Naive thymus-derived CD4-positive, alpha-beta T cell (primary cell): ENCODE measurements at regions not wholly inside any gene's neighbourhood (a gene's known extent, or its start where the extent isn't known, plus 50 kb on each side); places are given as distances from the start of the nearest gene placed in this dataset.

Experiments used
- ATAC-seq: fragments of 150-1000 bp; cut with Tn5 transposase; 2 replicates; pipeline ENCODE4 v1.10.0; 2021; ENCODE audit warnings: mild to moderate bottlenecking, moderate library complexity
- CTCF ChIA-PET: fragments of 350-600 bp; sonication (Branson Sonifier 250); formaldehyde crosslinking; loops from one replicate; lab custom pipeline; 2021; ENCODE audit warnings: antibody characterized with exemption; lab: Charles Lee
- POLR2A ChIA-PET: fragments of 350-600 bp; sonication (Branson Sonifier 250); formaldehyde crosslinking; loops from one replicate; lab custom pipeline; 2021; ENCODE audit warnings: antibody characterized with exemption, inconsistent platforms; lab: Charles Lee
- DNase-seq, 9 donors: peaks; one replicate each; pipeline versions ENCODE4 v3.0.0 to v3.0.0-alpha.2; 2020 to 2022; ENCODE audit warnings: mixed read lengths in 1 of 9
- H3K27ac ChIP-seq: one replicate; pipeline ENCODE4 v1.7.0; 2013; ENCODE audit warnings: mild to moderate bottlenecking, low read depth, low read length, moderate library complexity
- H3K27me3 ChIP-seq, 2 donors: one replicate each; pipeline ENCODE4 v1.7.0; 2013; ENCODE audit warnings: low read length in 2 of 2, mild to moderate bottlenecking in 2 of 2, moderate library complexity in 2 of 2; ENCODE audit not compliant: control insufficient read depth in 2 of 2, insufficient read depth in 2 of 2
- H3K36me3 ChIP-seq, 3 experiments: 1 replicate in 2 of 3; 2 replicates in 1 of 3; pipeline ENCODE4 v1.7.0; 2013; ENCODE audit warnings: low read length in 3 of 3, mild to moderate bottlenecking in 3 of 3, moderate library complexity in 1 of 3; ENCODE audit not compliant: insufficient read depth in 3 of 3, control insufficient read depth in 2 of 3
- H3K4me1 ChIP-seq, 2 donors: one replicate each; pipeline ENCODE4 v1.7.0; 2013; ENCODE audit warnings: low read length in 2 of 2, mild to moderate bottlenecking in 2 of 2, moderate library complexity in 1 of 2; ENCODE audit not compliant: control insufficient read depth in 2 of 2, insufficient read depth in 2 of 2
- H3K4me3 ChIP-seq: 2 replicates; pipeline ENCODE4 v1.7.0; 2013; ENCODE audit warnings: mild to moderate bottlenecking, low read length
- H3K9me3 ChIP-seq, 3 experiments: 1 replicate in 2 of 3; 2 replicates in 1 of 3; pipeline ENCODE4 v1.7.0; 2013; ENCODE audit warnings: low read length in 3 of 3; ENCODE audit not compliant: control insufficient read depth in 2 of 3
- H3K27ac Mint-ChIP-seq, 9 donors: one replicate each; pipeline ENCODE4 v1.8.0; 2020 to 2022; ENCODE audit warnings: mixed read lengths in 9 of 9, mild to moderate bottlenecking in 8 of 9, moderate library complexity in 5 of 9, inconsistent platforms in 2 of 9
- H3K27me3 Mint-ChIP-seq, 5 donors: one replicate each; pipeline ENCODE4 v1.8.0; 2021 to 2022; ENCODE audit warnings: mixed read lengths in 5 of 5, mild to moderate bottlenecking in 1 of 5
- H3K36me3 Mint-ChIP-seq, 5 donors: one replicate each; pipeline ENCODE4 v1.8.0; 2020 to 2022; ENCODE audit warnings: mixed read lengths in 5 of 5, mild to moderate bottlenecking in 3 of 5, inconsistent platforms in 1 of 5
- H3K4me1 Mint-ChIP-seq, 7 donors: one replicate each; pipeline ENCODE4 v1.8.0; 2020 to 2022; ENCODE audit warnings: mixed read lengths in 7 of 7, mild to moderate bottlenecking in 3 of 7, inconsistent platforms in 1 of 7
- H3K4me3 Mint-ChIP-seq, 10 donors: one replicate each; pipeline ENCODE4 v1.8.0; 2020 to 2022; ENCODE audit warnings: mild to moderate bottlenecking in 10 of 10, mixed read lengths in 10 of 10, moderate library complexity in 6 of 10, inconsistent platforms in 2 of 10
- H3K9me3 Mint-ChIP-seq, 11 donors: one replicate each; pipeline ENCODE4 v1.8.0; 2020 to 2022; ENCODE audit warnings: mixed read lengths in 11 of 11, mild to moderate bottlenecking in 4 of 11, inconsistent platforms in 1 of 11, moderate library complexity in 1 of 11
- intact Hi-C, 2 donors: fragments of 100-400 bp; cut with micrococcal nuclease; formaldehyde crosslinking; loops; one replicate each; pipeline ENCODE4 v1.15.1; 2023

DNA sequence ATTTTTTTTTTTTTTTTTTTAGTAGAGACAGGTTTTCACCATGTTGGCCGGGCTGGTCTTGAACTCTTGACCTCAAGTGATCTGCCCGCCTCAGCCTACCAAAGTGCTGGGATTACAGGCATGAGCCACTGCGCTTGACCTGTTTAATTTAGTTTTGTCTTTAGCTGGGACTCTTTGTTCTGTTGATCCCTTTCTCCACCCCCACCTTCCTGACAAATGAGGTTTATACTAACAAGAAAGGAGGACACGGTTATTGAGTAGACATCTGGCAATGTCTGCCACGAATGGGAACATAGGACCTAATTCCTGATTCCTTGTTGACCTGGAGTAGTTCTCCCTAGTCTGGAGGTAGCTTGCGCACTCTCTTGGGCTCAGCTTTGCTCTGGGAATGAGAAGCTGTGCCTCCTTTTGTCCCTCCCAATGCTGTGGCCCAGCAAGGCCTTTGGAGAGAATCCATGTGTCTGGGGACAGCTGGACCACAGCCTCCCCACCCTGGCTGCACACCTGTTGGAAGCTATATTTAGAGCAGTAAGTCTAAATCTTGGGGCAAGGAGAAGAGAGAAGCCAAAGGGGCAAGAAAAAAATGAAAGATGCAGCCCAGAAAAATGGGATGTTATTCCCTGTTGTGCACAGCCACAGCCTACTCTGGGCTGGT is 53.2 kb upstream of the ADPGK start:
- Histone ChIP-seq H3K4me3 (no peak overlapping the region), H3K9me3 (no peaks in the 10 kb centered on the region), H3K27ac (no peak overlapping the region), H3K4me1 (no peaks in the 10 kb centered on the region), H3K36me3 (no peaks in the 10 kb centered on the region), H3K27me3 (no peaks in the 10 kb centered on the region)
- ChIA-PET POLR2A (no interaction called here), CTCF (no interaction called here)
- Mint-ChIP-seq H3K9me3 (no peaks in the 10 kb centered on the region), H3K36me3 (no peaks in the 10 kb centered on the region), H3K4me1 (no peaks in the 10 kb centered on the region), H3K4me3 (no peak overlapping the region), H3K27ac (peak overlapping the region in 1 of 9 donors; percentile 20), H3K27me3 (peaks cover 10 to 36% (median 17%) of the 10 kb centered on the region in 5 donors)
- ATAC-seq: no peak
- DNase-seq: no peak
- intact Hi-C loops: no loop called here

DNA sequence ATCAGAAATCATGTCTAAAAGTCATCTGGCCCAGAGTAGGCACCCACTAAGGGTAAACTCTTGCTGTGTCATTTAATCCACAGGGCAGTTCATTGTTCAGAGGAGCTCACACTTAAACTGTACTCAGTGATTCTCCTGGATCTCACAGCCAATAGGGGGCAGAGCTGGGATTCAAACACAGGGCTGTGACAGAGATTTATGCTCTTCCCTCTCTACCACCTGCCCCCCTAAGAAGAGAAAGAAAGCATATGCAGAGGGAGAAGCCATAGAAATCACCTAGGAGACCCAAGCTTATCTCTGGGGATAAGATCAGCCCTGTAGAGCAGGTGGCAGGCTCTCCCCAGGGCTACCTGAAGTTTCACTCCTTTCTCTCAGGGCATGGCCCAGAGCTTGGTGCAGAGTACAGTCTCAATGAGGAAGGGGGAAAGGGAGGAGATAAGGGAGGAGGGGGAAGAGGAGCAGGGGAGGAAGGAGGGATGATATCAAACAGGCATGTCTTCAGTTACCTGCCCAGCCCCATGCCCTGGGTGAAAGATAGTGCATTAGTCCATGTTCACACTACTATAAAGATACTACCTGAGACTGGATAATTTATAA is 51.8 kb upstream of the ADPGK start:
- H3K27ac Mint-ChIP-seq: no peak overlapping the region

GRCh38 chr15:72833561-72833960 is 50.0 kb upstream of the ADPGK start:
- Mint-ChIP-seq H3K4me3 (no peak overlapping the region), H3K27me3 (peaks cover 14 to 31% (median 20%) of the 10 kb centered on the region in 5 donors), H3K9me3 (no peaks in the 10 kb centered on the region), H3K36me3 (no peaks in the 10 kb centered on the region), H3K27ac (no peak overlapping the region), H3K4me1 (no peaks in the 10 kb centered on the region)
- no peak overlapping the region for H3K4me3 ChIP-seq
- ATAC-seq (no peak), DNase-seq (no peak)
- H3K27me3 ChIP-seq: no peaks in the 10 kb centered on the region
- no peak overlapping the region for H3K27ac ChIP-seq
- no peaks in the 10 kb centered on the region for H3K9me3 ChIP-seq
- H3K36me3 ChIP-seq: no peaks in the 10 kb centered on the region
- ChIA-PET CTCF (no interaction called here), POLR2A (no interaction called here)
- intact Hi-C loops: no loop called here
- H3K4me1 ChIP-seq: no peaks in the 10 kb centered on the region

More for the DNA sequence above, 51.8 kb upstream of the ADPGK start:
- Mint-ChIP-seq H3K36me3 (no peaks in the 10 kb centered on the region), H3K4me3 (no peak overlapping the region), H3K9me3 (no peaks in the 10 kb centered on the region), H3K27me3 (peaks cover 13 to 33% (median 20%) of the 10 kb centered on the region in 5 donors), H3K4me1 (no peaks in the 10 kb centered on the region)
- no peak for ATAC-seq
- no peak for DNase-seq
- no peaks in the 10 kb centered on the region for H3K4me1 ChIP-seq
- CTCF ChIA-PET: no interaction called here
- POLR2A ChIA-PET: no interaction called here
- H3K27ac ChIP-seq: no peak overlapping the region
- no peaks in the 10 kb centered on the region for H3K9me3 ChIP-seq
- intact Hi-C loops: no loop called here
- H3K4me3 ChIP-seq: no peak overlapping the region
- H3K27me3 ChIP-seq: no peaks in the 10 kb centered on the region
- H3K36me3 ChIP-seq: no peaks in the 10 kb centered on the region
